ENCODE measurements at regions not wholly inside any gene's neighbourhood (a gene's known extent, or its start where the extent isn't known, plus 50 kb on each side); places are given as distances from the start of the nearest gene placed in this dataset.

DNA sequence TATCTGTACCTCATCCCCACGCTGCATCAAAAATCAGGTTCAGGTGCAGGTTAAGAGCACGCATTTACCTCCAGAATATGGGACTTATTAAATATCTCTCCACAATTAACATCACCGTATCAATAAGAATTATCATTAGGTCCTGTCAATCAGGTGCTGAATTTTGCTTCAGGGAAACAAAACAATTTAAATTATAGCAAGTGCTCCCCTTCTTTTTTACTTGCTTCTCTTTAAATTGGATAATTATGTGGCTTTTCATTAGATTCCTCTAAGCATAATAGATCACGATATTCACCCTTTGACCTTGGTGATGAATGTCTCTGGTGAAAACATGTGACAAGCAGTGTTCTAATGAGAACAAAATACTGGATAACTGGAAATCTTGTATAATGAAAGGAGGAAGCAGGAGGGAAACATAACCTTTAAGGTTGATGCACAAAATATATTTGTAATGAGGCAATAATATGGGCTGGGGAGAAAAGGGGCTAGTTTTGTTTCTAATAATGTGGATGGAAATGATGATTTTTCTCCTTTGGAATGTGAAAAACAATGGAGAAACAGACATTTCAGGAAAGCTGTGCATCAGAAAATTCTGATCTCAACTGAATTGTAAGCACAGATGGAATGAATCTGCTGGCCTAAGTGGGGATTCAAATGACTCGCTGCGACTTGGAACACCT lies 166.9 kb downstream of the SNX10 start:
- DNase-seq (ENCODE audit: low spot score) = no peak

DNA sequence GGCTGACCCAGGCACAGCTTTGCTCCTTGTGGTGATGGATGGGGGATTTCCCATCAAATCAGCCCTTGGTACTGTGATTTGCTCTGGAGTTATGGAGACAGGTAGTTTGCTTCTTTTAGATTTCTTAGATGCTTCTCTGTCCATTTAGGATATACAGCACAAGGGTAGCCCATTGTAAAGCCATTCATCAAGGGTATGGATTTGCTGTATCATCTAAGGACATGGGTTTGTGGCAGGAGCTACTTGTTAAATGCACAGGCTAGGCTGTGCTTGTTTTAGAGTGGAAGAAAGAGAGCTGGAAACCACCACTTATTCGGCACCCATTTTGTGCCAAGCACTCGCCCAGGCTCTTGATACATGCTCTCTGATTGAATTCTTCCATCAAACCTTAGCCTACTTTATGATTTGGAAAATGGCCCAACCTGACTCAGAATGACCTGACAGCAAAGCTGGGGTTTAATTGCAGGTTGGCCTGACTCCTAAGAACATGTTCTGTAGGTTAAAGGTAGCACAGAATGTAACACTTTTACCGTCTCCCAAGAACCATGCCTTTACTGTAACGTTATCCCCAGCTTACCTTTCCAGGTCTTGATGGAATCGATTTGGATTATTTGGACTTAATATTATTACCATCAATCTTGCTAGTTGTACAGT lies 168.0 kb downstream of the SNX10 start:
- no peak for DNase-seq (ENCODE audit: low spot score)

DNA sequence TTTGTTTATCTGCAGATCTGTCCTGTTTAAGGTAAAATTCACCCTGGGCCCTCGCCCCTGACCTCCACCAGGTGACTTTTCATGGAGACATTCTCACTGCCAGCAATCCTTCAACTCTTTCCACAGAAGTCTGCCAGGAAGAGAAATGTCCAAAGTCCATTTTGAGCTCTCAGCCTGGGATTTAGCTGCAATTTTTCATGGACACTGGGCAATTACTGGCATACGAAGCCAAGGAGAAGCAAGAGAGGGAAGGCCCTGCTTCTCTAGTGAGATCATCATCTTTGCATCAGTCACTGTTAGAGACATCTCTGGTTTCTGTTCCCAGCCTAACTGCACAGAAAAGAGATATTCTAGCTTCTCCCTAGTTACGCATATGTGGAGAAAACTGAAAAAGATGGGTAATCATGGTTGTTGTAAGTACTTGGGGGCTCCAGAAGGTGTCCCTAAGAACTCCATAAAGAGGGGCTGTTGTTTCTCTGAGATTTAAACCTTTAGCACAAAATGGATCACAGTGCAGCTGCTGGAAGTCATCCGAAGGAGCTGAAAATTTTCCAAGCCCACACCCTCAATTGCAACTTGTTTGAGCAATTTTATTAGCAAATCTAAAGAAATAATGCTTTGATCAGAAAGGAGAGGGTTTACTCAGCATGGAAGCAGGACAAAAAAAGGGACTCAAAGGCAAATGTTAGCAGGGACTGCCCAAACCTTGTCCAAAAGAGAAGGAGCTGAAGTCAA lies 168.9 kb downstream of the SNX10 start:
- DNase-seq (ENCODE audit: low spot score) = no peak

DNA sequence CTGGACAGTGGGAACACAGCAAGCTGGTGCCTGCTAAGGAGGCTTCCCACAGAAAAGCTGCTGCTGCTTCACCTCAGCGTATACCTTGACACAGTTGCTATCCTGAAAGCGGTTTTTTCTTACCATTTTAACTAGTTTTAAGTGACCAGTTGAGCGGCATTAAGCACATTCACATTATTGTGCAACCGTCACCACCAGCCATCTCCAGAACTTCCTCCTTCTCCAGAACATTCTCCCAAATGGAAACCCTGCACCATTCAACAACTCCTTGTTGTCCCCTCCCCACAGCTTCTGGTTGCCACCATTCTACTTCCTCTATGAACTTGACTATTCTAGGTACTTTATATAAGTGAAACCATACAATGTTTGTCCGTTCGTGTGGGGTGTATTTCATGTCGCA lies 169.9 kb downstream of the SNX10 start:
- no peak for DNase-seq (ENCODE audit: low spot score)

DNA sequence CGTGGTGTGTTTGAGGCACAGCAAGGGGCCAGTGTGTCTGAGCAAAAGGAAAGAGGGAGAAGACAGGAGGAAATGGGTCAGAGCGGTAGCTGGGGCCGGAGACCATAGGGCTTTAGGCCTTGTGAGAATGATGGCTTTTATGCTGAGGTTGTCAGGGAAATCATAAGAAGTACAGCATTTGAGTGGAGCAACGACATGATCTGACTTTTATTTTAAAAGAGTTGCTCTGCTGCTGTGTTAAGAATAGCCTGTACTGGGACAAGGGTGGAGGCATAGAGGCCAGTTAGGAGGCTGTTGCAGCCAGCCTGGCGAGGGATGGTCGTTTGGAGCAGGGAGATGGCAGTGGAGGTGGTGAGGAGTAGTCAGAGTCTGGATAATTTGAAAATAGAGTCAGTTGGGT lies 174.3 kb downstream of the SNX10 start:
- no peak for DNase-seq (ENCODE audit: low spot score)

DNA sequence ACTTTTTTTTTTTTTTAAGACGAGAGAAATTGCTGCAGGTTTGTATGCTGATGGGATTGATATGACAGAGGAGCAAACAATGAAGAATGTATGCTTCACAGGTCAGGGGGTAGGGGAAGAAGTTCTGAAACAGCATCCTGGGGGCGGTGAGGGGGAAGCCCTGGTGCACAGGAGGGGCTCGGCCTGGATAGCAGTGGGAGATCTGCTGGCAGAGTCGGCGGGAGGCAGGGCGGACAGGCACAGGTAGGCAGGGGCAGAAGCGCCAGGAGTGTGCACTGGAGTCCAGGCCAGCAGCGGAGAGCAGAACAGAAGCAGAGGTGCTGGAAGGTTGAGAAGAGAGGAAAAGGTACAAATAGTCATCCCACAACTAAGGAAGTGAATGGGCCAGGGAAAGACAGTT lies 175.4 kb downstream of the SNX10 start:
- DNase-seq (ENCODE audit: low spot score) = no peak

DNA sequence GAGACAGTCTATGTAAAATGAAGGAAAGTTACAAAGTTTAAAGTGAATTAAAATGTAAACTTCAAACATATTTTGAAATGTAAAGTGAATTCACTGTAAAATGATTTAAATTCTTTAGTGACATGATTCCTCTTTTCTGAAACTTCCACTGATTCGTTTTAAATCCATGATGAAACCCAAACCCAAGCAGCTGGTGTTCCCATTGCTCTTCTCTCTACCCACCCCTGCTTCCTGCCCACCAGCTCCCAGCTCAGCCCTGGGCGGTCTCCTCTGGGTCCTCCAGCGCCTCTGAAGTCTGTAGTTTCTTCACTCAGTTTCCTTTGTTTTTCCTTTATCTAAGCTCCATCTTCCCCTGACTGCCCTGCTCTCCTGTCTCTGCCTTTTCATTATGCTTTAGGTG lies 175.9 kb downstream of the SNX10 start:
- no peak for DNase-seq (ENCODE audit: low spot score)

DNA sequence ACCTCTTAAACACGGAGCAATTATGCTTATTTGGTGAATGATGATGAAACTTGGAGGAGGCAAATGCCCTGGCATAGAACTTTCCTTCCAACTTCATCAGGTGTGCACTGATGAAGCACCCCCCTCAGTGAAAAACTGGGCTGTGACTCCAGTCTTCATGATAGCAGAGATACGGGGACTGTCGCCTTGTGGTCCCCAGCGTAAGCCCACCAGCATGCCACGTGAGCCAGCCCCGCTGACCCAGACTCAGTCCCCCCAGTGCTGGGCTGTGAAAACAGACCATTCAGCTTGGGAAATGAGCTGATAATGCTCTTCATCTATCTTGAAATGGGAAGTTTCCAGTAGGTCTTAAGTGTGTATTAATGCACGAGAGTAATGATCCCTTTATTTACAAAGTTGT lies 177.0 kb downstream of the SNX10 start:
- no peak for DNase-seq (ENCODE audit: low spot score)

DNA sequence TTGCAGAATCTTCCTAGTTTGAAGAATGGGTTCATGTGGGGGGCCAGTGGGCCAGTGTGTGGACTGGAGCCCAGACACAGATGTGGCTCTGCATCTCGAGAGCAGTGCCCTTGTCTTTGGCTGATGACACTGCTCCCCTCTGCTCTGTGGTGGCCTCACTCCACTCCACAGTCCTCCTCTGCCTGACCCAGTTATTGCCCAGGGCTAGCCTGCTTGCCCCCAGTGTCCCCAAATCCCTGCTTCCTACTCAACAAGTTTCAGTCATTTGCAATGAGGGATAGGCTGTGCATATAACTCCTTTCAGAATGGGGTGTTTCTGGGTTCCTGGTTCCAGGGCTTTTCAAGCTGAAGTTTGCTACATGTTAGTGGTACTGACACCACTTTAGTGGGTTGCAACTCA lies 177.5 kb downstream of the SNX10 start:
- DNase-seq (ENCODE audit: low spot score) = no peak

DNA sequence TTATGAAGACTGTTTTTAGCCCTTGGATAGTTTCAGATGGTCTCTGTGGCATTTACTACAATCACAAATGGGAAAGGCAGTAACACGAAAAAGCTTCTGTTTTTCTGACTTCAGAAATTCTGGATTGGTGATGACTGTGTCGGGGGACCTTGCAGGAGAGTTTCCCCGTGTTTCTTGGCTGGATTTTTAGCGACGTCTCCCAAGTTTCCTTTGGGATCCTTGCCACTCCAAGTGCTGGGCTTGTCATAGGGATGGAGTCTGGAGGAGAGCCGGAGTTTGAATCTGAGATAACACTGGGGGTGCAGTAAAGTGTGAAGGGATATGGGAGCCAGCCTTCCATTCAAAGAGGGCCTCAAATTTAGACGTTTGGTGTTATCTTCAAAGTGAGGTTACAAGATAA lies 179.0 kb downstream of the SNX10 start:
- no peak for DNase-seq (ENCODE audit: low spot score)

DNA sequence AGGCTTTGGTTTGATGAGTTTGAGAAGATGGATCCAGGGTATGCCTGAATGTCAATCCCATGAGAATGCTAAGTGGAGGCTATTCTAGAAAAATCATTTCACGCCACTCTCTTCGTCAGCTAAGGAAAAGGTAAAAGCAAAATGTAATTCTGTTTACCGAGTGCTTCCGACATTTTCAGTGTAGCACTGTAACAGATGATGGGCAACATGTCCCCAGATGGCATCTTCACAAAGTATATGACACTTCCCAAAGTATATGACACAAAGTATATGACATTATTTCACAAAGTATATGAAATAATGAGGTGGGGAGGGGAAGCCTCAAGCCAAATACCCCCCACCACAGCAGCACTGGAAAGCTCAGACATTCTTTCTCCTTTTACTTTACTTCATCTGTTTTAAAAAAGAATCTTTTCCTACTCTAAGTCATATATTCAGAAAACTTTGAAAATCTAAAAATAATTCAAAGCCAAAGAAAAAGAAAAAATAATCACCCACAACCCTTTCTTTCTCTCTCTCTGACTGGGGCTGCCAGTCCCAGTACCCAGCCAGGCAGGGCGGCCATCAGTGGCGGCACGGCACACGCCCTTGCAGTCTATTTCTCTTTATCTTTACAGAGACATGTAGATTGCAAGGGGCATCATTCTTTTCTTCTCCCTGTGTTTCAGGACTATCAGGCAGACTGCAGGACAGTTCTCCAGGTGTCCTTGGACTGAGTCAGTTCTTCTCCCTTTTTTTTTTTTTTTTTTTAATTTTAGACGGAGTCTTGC lies 179.8 kb downstream of the SNX10 start:
- DNase-seq (ENCODE audit: low spot score) = no peak

DNA sequence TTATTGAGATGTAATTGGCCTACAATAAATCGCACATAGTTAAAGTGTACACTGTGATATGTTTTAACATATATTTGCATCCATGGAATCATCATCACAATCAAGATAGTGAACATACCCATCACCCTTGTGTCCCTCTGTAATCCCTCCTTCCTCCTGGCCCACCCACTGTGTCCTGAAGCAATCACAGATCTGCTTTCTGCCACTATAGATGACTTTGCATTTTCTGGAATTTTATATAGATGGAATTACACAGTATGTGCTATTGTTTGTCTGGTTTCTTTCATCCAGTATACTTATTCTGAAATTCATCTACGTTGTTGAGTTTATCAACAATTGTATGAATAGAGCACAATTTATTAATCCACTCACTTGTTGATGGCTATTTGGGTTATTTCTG lies 181.3 kb downstream of the SNX10 start:
- no peak for DNase-seq (ENCODE audit: low spot score)

DNA sequence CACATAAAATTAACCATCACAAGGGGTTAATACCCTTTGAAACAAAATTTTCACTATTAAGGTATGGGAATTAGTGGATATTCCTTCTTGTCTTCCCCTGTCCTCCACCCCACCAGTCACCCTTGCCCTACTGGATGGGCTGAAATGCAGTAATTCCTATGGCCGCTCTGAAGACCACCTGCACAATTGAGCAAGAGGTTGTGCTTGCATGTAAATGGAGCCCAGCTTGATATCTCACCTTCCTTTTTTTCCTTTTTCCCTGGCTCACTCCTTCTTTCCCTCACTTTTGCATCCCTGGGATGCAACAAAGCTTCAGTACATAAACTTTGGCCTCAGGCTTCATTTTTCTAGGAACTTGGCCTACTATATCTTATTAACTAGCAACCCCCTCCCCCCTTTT lies 184.6 kb downstream of the SNX10 start:
- no peak for DNase-seq (ENCODE audit: low spot score)

DNA sequence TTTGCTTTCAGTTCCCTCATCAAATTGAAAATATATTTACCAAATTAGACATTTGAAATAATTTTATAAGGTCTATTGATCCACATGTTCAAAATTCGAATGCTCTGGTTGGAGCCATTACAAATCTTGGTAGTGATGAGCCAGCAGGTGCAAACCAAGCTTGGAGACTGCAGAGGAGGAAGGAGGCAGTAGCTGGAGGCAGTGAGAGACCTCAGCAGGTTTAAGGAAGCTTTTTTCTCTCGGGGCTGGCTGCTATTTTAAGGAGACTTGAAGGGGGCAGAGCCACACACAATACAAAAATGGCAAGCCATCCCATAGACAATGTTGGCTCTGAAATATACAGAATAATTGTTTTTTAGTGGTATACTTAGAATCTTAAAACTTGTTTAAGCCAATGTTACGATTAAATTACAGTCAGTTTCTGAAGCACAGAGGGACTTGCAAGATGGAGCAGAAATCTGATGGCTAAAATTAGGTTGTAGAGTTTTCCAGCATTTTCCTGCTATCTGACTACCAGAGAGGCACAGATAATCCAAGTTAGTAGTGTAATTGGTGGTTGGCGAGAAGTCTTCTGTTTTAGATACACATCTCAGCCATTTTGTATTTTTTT lies 185.8 kb downstream of the SNX10 start:
- DNase-seq (ENCODE audit: low spot score) = no peak

DNA sequence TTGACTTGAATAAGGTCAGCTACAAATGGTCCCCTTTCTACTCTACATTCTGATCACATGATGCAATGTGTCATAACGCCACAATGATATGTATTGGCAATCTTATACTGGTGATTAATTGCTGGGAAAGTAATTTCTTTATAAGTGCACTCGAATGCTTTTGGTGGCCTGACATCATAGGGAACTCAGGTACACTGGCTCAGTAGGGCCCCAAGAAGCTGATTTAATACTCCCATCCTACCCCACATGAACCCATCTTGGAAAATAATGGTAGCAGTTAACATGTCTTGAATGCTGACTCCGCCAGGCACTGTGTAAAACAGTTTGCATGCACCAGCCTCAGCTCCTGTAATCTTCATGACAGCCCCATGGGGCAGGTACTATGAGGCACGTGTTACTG lies 186.9 kb downstream of the SNX10 start:
- DNase-seq (ENCODE audit: low spot score) = no peak

DNA sequence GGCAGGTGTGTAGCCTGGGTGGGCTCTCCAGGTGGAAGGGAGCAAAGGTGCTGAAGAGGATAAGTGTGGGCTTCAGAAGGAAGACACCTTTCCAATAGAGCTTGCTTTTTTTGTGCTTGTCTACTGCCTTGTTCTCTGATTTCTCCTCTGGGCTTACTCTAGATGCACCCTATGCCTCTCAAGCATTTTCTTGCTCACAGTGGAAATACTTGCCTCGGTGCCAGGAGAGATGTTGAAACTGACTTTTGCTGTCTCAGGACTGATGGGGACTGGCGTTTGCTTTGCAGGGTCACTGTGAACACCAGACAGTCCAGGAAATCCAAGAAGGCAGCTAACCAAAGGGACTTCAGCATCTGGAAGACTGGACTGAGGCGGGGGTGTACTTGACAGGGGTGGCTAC lies 187.9 kb downstream of the SNX10 start:
- DNase-seq (ENCODE audit: low spot score) = no peak

DNA sequence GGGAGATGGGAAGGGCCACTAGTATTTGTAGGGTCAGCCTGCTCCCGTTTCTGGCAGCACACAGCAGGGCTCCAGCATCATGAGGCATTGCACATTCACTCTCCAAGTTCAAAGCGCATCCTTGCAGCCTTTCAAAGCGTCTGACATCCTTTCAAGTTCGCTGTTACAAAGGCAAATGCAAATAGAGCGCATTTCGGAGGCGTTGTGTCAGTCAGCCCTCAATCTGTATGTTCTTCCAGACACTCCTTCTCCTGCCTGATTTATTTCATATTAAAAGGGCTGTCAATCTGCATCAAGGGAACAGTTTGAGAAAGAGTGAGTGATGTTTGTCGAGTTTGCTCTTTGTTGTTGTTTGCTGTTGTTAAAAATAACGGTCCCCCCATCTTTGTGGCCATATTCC lies 188.5 kb downstream of the SNX10 start:
- no peak for DNase-seq (ENCODE audit: low spot score)

DNA sequence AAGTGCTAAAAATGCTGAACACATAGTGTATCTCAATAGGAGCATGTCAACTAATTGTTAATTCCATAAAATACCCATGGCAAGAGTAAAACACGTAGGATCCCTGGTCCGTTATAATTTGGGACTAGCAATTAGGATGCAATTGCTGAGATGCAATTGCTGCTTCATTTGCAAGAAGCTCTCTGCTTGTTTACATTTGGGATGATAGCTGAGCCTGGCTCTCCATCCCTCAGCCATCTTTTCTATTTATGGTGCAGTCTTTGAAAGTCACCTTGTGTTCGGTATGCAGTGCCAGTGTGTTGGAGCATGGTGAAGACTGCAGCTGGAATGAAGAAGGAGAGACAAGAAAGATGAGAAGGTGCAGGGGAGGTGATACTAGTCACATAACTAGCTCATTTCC lies 191.3 kb downstream of the SNX10 start:
- DNase-seq (ENCODE audit: low spot score) = no peak

DNA sequence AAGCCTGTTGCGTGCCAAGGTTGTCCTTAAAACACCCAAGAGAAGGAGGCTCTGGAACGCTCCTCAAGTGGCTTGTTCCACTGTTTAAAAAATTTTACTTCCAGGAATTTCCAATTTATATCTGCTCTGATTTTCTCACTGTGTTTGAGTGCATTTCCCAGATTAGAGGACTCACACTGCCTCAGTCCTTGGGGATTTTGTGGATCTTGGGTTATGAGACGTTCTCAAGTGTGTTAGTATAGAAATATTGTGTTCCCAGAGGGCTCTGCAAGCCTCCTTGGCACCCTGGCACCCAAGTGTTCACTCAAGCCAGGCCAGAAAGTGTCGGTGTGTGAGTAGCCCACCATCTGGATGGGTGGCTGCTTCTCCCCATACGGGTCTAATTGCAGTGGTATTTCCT lies 192.2 kb downstream of the SNX10 start:
- no peak for DNase-seq (ENCODE audit: low spot score)

DNA sequence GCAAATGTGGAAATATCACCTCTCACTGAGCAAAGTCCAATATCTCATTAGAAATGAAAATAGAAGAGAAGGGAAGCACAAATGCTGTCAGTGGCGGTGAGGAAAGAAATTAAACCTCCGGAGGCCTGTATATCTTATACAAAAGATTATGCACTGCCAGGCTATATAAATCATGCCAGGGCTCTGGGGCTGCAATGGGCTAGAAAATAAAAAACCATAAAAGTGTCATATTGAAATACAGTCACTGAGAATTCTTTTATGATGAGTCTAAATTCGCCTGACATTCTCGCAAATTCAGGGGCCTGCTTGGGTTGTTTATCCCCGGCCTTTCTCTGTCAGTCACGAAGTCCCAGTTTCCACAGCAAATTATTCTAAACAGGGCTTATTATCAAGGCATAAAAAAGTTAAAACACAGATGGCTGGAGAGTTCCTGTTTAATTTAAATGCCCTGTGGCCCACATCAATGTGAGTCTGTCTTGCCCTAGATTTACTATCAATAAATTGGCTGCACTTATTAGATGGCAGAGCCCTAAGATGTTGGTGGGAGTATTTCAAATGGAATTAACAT lies 193.8 kb downstream of the SNX10 start:
- DNase-seq (ENCODE audit: low spot score) = no peak

DNA sequence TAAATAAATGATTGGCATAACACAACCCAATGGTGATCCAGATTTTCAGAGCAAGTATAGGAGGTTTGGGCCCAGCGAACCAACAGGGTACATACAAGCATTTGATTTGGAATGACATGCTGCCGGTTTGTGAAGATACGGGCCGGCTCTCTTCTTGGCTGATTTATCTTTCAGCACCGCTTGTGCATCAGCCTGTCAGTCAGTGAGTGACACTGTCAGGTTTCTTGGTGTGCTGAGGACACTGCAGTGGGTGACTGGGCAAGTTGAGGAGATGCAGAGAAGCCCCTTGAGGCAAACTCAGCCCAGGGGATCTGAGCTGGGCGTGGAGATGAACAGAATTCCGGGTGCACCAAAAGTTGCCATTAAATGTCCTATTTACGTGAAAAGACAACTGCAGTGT lies 194.5 kb downstream of the SNX10 start:
- no peak for DNase-seq (ENCODE audit: low spot score)
